ENCODE measurements at regions not wholly inside any gene's neighbourhood (a gene's known extent, or its start where the extent isn't known, plus 50 kb on each side); places are given as distances from the start of the nearest gene placed in this dataset.
"Not testable (repeated sequence)": the region's sequence is repeated elsewhere in the genome, so short reads cannot be mapped to it uniquely, and the experiment has no call there.

DNA sequence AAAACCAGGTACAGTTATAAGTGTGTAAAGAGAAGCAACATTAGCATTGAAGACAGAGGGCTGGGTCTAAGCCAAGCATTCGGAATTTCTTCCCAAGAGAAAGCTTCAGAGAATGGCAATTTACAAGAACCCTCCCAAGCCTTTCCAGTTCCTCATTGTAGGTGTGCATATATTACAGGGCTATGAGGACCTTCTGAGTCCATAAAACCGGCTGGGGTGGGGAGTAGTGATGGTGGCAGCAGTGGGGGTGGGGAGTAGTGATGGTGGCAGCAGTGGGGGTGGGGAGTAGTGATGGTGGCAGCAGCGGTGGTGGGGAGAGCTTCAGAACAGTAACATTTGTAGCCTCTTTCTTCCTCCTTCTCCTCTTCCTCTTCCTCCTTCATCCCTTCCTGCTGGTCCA, 368.7 kb upstream of the UMPS start:
- no peak for DNase-seq (ENCODE audit: extremely low spot score, unreplicated experiment)
- H3K27ac Mint-ChIP-seq, result no peak overlapping the region
- H3K9me3 Mint-ChIP-seq, result peaks cover 6% of the 10 kb centered on the region
- TF ChIP-seq CTCF (conservative IDR thresholded peaks at IDR 0.05), result no peak
- no peaks in the 10 kb centered on the region for H3K27me3 Mint-ChIP-seq
- H3K36me3 Mint-ChIP-seq, result peaks cover 27% of the 10 kb centered on the region
- no peak overlapping the region for H3K4me3 Mint-ChIP-seq
- peaks cover 40% of the 10 kb centered on the region for H3K4me1 Mint-ChIP-seq (ENCODE audit: unreplicated experiment)

GRCh38 chr3:124362455-124362854, 367.8 kb upstream of the UMPS start:
- Mint-ChIP-seq H3K4me3 (no peak overlapping the region), H3K27ac (no peak overlapping the region), H3K27me3 (no peaks in the 10 kb centered on the region), H3K36me3 (peaks cover 21% of the 10 kb centered on the region), H3K9me3 (no peaks in the 10 kb centered on the region), H3K4me1 (ENCODE audit: unreplicated experiment) (peaks cover 40% of the 10 kb centered on the region)
- no peak for TF ChIP-seq CTCF (conservative IDR thresholded peaks at IDR 0.05)
- no peak for DNase-seq (ENCODE audit: extremely low spot score, unreplicated experiment)

DNA sequence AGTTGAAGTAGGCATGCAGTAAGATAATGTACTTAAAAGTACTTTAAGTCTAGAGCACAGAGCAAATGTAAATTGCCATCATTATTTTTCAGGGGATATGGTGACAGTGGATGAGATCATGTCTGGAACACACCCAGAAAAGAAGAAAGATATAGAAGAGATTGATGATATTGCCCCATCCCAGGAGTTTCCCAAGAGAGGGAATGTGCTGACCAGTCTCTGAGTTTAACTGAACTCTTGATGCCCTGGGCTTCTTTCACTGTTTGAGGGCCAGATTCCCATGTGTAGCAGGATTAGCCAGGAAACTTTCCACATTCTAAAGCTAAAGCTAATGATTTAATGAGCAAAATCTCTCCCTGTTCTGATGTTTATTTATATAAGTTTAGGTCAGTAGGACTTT, 366.8 kb upstream of the UMPS start:
- DNase-seq (ENCODE audit: extremely low spot score, unreplicated experiment), result no peak
- no peaks in the 10 kb centered on the region for H3K27me3 Mint-ChIP-seq
- peak overlapping the region; percentile 23 for H3K27ac Mint-ChIP-seq
- H3K9me3 Mint-ChIP-seq, result no peaks in the 10 kb centered on the region
- H3K4me1 Mint-ChIP-seq (ENCODE audit: unreplicated experiment), result peaks cover 40% of the 10 kb centered on the region
- no peak overlapping the region for H3K4me3 Mint-ChIP-seq
- H3K36me3 Mint-ChIP-seq, result peaks cover 21% of the 10 kb centered on the region
- no peak for TF ChIP-seq CTCF (conservative IDR thresholded peaks at IDR 0.05)

DNA sequence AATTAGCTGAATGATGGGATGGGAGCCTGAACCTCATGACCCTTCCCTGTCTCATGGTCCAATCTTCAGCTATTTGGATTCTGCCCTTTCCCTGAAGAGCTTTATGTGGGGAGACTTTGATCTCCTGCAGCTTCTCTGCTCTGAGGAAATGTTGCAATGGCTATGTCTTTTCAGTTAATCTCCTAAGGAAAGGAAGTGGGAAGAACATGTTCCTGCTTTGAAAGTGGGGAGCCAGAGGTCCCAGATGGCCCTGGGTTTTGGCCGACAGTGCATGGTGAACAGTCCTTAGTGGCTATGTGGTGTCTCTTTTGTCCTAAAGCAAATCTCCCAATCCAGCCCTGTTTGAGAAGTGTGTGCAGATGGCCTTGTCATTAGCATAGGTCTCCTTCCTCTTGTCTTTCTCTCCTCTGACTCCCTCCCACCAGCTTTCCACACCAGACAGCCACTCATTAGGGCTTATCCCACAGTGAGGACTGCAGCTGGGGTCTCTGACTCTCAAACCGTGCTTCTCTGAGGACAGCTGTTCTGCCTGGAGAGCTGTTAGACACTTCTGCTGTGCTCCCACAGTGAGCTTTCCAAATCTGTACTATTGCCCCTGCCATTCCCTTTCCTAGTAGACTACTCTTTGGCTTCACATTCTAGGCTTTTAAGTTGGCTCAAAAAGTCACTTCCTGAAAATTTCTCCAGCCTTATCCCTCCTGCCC, 365.8 kb upstream of the UMPS start:
- DNase-seq (ENCODE audit: extremely low spot score, unreplicated experiment), result no peak
- no peaks in the 10 kb centered on the region for H3K27me3 Mint-ChIP-seq
- H3K36me3 Mint-ChIP-seq, result peaks cover 19% of the 10 kb centered on the region
- H3K4me1 Mint-ChIP-seq (ENCODE audit: unreplicated experiment), result peaks cover 34% of the 10 kb centered on the region
- H3K4me3 Mint-ChIP-seq, result peak overlapping the region; percentile 27
- no peaks in the 10 kb centered on the region for H3K9me3 Mint-ChIP-seq
- no peak overlapping the region for H3K27ac Mint-ChIP-seq
- no peak for TF ChIP-seq CTCF (conservative IDR thresholded peaks at IDR 0.05)

DNA sequence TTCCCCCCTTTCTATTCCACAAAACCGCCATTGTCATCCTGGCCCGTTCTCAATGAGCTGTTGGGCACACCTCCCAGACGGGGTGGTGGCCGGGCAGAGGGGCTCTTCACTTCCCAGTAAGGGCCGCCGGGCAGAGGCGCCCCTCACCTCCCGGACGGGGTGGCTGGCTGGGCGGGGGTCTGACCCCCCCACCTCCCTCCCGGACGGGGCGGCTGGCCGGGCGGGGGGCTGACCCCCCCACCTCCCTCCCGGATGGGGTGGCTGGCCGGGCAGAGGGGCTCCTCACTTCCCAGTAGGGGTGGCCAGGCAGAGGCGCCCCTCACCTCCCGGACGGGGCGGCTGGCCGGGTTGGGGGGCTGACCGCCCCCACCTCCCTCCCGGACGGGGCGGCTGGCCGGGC, 363.6 kb upstream of the UMPS start:
- Mint-ChIP-seq H3K36me3 (peaks cover 15% of the 10 kb centered on the region), H3K4me1 (ENCODE audit: unreplicated experiment) (peaks cover 18% of the 10 kb centered on the region)
- H3K27me3 Mint-ChIP-seq; H3K9me3 Mint-ChIP-seq; H3K4me3 Mint-ChIP-seq; H3K27ac Mint-ChIP-seq; DNase-seq (ENCODE audit: extremely low spot score, unreplicated experiment): not testable (repeated sequence)

GRCh38 chr3:124372775-124373174, 357.5 kb upstream of the UMPS start:
- no peak for TF ChIP-seq CTCF (conservative IDR thresholded peaks at IDR 0.05)
- no peaks in the 10 kb centered on the region for H3K27me3 Mint-ChIP-seq
- peaks cover 10% of the 10 kb centered on the region for H3K36me3 Mint-ChIP-seq
- DNase-seq (ENCODE audit: extremely low spot score, unreplicated experiment), result no peak
- H3K27ac Mint-ChIP-seq, result no peak overlapping the region
- H3K4me1 Mint-ChIP-seq (ENCODE audit: unreplicated experiment), result no peaks in the 10 kb centered on the region
- H3K4me3 Mint-ChIP-seq, result no peak overlapping the region
- peaks cover 4% of the 10 kb centered on the region for H3K9me3 Mint-ChIP-seq
